ENCODE measurements at regions not wholly inside any gene's neighbourhood (a gene's known extent, or its start where the extent isn't known, plus 50 kb on each side); places are given as distances from the start of the nearest gene placed in this dataset.

DNA sequence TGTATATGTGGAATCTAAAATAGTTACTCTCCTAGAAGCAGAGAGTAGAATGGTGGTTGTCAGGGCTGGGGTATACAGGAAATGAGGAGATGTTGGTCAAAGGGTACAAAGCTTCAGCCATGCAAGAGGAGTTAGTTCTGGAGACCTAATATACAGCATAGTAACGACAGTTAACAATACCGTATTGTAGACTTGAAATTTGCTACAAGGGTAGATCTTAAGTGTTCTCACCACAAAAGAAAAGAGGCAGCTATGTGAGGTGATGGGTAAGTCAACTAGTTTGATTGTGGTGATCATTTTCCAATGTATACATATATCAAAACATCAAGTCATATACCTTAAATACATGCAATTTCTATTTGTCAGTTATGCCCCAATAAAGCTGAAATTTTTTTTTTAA lies 98.2 kb upstream of the CYP1B1 start:
- no peak for DNase-seq (ENCODE audit: low read depth in 1 of 2, low spot score in 2 of 2)
- Histone ChIP-seq H3K4me3 (no peak overlapping the region), H3K36me3 (no peaks in the 10 kb centered on the region), H3K27ac (no peak overlapping the region), H3K27me3 (replicated peaks) (no peaks in the 10 kb centered on the region), H3K9me3 (replicated peaks) (no peaks in the 10 kb centered on the region), H3K4me1 (replicated peaks) (peaks cover 36% of the 10 kb centered on the region)

DNA sequence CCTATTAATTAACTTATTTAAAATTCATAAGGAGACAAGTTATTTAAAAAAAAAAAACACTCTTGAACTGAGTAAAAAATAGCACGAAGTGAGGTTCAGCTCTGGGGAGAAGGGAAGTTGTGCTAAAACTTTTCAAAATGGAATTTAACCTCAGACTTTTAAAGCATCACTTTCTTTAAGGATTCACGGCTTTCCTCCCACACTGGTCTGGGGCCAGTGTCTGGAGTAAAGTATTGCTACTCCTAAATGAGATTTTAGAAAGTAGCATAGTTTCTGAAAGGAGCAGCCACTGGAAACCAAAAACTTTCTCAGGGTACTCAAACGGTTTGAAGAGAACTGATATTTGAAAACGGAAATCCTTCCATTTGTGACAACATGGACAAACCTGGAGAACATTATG lies 97.7 kb upstream of the CYP1B1 start:
- H3K36me3 ChIP-seq = no peaks in the 10 kb centered on the region
- no peak for DNase-seq (ENCODE audit: low read depth in 1 of 2, low spot score in 2 of 2)
- H3K9me3 ChIP-seq (replicated peaks) = no peaks in the 10 kb centered on the region
- H3K27me3 ChIP-seq (replicated peaks) = no peaks in the 10 kb centered on the region
- H3K4me3 ChIP-seq = no peak overlapping the region
- peaks cover 32% of the 10 kb centered on the region for H3K4me1 ChIP-seq (replicated peaks)
- H3K27ac ChIP-seq = no peak overlapping the region

DNA sequence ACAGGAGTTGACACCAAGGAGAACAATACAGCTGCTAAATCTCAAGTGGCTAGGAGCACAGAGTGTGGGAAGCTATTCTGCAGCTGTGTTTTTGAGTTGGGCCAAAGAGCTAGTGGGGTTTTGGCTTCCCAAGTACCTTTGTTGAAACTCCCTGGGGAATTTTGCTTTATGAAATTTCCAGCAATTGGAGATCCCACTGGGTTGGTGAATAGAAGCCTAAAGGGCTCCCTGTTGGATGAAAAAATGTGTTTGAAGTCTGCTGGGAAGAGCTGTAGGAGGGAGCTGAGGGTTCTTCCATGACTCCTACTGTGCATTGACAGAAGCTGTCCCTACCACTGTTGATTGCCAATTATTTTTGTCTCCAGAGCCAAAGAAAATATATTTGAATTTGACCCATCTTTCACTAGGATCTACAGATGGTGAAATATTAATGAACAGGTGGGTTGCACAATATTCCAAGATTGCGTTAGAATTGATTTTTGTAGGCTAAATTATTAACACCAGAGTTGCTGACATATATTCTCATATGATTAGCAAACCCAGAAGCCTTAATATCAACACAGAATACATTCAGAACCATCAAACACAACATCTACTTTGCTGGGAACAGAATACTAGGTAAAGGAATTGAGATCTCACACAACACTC lies 95.4 kb upstream of the CYP1B1 start:
- no peaks in the 10 kb centered on the region for H3K36me3 ChIP-seq
- no peak for DNase-seq (ENCODE audit: low read depth in 1 of 2, low spot score in 2 of 2)
- peaks cover 10% of the 10 kb centered on the region for H3K4me1 ChIP-seq (replicated peaks)
- H3K9me3 ChIP-seq (replicated peaks) = no peaks in the 10 kb centered on the region
- H3K27me3 ChIP-seq (replicated peaks) = no peaks in the 10 kb centered on the region
- H3K27ac ChIP-seq = no peak overlapping the region
- no peak overlapping the region for H3K4me3 ChIP-seq

DNA sequence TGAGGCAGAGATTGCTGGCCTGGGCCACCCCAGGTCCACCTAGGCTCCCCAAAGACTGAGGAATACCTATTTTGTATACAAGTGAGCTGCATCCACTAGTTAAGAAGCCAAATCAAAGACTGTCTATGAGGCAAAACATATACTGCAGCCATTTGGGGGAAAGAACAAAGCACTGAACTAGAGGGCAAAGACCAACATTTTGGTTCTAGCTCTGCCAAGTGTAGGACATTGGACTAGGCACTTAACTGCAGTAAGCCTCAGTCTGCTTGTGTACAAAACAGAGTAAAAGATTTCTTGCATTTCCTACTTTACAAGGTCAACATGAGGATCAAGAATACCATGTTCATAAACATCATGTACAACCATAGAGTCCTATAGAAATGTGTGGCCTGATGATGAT lies 94.8 kb upstream of the CYP1B1 start:
- no peak overlapping the region for H3K27ac ChIP-seq
- no peaks in the 10 kb centered on the region for H3K9me3 ChIP-seq (replicated peaks)
- H3K4me3 ChIP-seq = no peak overlapping the region
- DNase-seq (ENCODE audit: low read depth in 1 of 2, low spot score in 2 of 2) = no peak
- H3K27me3 ChIP-seq (replicated peaks) = no peaks in the 10 kb centered on the region; the same call in 1 of the 2 replicates
- H3K36me3 ChIP-seq = no peaks in the 10 kb centered on the region
- H3K4me1 ChIP-seq (replicated peaks) = peaks cover 4% of the 10 kb centered on the region

DNA sequence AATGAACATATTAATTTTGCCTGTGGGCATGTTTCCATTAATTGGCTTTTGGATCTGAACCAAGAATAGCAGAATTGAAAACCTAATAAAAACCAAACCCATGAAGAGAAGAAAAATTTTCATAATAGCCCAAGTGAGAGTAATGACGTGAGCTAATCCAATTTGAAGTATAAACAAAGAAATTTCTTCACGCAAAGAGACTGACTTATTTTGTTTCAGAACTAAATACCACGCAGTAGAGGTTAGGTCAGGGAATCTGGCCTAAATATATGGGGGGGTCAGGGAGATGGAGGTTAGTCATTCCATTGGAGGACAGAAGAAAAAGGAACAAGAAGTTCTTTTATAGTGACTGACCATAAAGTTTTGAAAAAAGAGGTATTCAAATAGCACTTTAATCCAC lies 94.1 kb upstream of the CYP1B1 start:
- Histone ChIP-seq H3K27ac (no peak overlapping the region), H3K36me3 (no peaks in the 10 kb centered on the region), H3K4me3 (no peak overlapping the region), H3K9me3 (replicated peaks) (no peaks in the 10 kb centered on the region), H3K27me3 (replicated peaks) (no peaks in the 10 kb centered on the region; the same call in 1 of the 2 replicates), H3K4me1 (replicated peaks) (peaks cover 3% of the 10 kb centered on the region; the same call in 1 of the 2 replicates)
- no peak for DNase-seq (ENCODE audit: low read depth in 1 of 2, low spot score in 2 of 2)

DNA sequence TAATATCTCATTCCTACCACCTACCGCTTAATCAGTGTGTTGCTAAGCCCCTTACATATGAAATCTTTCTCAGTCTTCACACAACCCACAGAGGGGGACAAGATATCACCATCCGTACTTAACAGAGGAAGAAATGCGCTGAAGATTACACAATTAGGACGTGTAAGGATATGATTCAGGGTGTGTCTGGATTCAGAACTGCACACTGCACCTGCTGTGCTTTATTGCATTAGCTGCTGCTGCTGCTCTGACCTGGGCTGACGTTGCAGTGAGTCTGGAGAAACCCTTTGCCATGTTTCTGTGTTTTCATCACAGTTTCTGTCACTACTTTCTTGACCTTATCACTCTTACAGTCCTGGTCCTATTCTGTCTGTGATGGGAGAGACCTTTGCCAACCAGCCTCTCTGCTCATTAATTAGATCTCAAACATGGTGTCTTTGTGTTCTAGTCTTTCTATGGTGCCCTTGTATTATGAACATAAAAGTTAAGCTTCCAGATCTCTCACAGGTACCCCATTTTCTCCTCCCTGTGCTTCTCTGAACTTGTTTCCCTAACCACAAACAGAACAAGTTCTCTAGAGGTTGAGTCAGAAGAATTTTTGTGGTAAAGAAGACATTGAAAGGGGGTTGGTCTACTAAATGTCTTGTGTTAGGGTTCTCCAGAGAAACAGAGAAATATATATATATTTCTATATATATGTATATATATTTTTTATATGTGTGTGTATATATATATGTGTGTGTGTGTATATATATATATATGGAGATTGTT lies 92.9 kb upstream of the CYP1B1 start:
- no peak overlapping the region for H3K27ac ChIP-seq
- no peaks in the 10 kb centered on the region for H3K9me3 ChIP-seq (replicated peaks)
- no peaks in the 10 kb centered on the region; the same call in 1 of the 2 replicates for H3K4me1 ChIP-seq (replicated peaks)
- no peak for DNase-seq (ENCODE audit: low read depth in 1 of 2, low spot score in 2 of 2)
- H3K4me3 ChIP-seq = no peak overlapping the region
- H3K27me3 ChIP-seq (replicated peaks) = no peaks in the 10 kb centered on the region; the same call in 1 of the 2 replicates
- H3K36me3 ChIP-seq = no peaks in the 10 kb centered on the region

DNA sequence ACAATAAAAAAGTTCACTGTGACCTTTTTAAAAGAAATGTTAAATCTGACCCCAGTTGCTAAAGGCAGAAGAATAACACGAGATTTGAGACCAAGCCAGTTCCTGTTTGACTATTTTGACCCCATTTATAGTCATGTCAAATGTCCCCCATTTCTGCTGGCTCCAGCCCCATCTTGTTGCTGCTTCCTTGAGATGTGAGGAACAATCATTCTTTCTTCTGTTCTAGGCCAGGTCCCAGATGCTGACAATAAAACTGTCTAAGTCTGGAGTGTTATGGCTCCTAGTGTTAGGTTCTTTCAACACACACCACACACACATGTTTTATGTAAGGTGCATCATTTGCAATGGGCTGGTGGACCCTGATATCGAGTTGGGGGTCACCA lies 92.0 kb upstream of the CYP1B1 start:
- no peak overlapping the region for H3K4me3 ChIP-seq
- no peak overlapping the region for H3K27ac ChIP-seq
- no peaks in the 10 kb centered on the region; the same call in 1 of the 2 replicates for H3K4me1 ChIP-seq (replicated peaks)
- no peak for DNase-seq (ENCODE audit: low read depth in 1 of 2, low spot score in 2 of 2)
- H3K9me3 ChIP-seq (replicated peaks) = no peaks in the 10 kb centered on the region
- no peaks in the 10 kb centered on the region for H3K36me3 ChIP-seq
- no peaks in the 10 kb centered on the region; the same call in 1 of the 2 replicates for H3K27me3 ChIP-seq (replicated peaks)

DNA sequence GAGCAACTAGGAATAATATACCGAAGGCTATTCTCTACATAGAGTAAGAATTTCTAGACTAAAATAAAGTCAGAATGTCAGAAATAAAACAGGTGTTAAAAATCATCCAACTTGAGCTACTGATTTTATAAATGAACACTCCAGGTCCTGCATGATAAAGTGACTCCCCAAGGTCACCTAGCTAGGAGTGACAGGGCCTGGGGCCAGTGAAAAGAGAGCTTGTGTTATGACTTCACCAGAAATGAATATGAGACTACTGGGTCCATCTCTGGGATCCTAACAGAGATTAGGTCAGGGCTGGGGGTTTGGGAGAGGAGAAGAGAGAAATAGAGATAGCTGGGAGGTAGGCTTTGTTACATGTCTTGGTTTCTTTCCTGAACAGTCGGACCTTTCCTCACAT lies 89.7 kb upstream of the CYP1B1 start:
- no peaks in the 10 kb centered on the region; the same call in 1 of the 2 replicates for H3K4me1 ChIP-seq (replicated peaks)
- no peaks in the 10 kb centered on the region for H3K36me3 ChIP-seq
- no peaks in the 10 kb centered on the region for H3K9me3 ChIP-seq (replicated peaks)
- H3K27ac ChIP-seq = no peak overlapping the region
- H3K27me3 ChIP-seq (replicated peaks) = no peaks in the 10 kb centered on the region; the same call in 1 of the 2 replicates
- H3K4me3 ChIP-seq = no peak overlapping the region
- no peak for DNase-seq (ENCODE audit: low read depth in 1 of 2, low spot score in 2 of 2)

DNA sequence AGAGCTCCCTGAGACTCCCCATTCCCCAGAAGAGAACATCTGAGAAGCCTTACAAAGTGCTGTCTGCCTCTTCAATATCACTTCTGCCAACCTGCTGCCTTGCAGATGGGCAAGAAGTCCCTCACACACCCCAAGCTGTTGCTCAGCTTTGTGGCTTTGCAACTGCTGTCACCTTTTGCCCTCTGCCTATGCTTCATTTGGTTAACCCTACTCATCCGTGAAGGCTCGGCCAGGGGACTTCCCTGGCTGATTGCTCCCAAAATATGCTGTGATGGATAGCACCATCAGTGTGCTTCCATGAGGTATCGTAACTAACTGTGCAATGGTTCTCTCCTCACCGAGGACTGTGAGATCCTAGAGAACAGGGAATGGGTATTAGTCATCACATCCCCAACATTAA lies 88.9 kb upstream of the CYP1B1 start:
- Histone ChIP-seq H3K9me3 (replicated peaks) (no peaks in the 10 kb centered on the region), H3K27me3 (replicated peaks) (no peaks in the 10 kb centered on the region; the same call in 1 of the 2 replicates), H3K4me1 (replicated peaks) (peaks cover 4% of the 10 kb centered on the region; the same call in 1 of the 2 replicates), H3K4me3 (no peak overlapping the region), H3K27ac (no peak overlapping the region), H3K36me3 (no peaks in the 10 kb centered on the region)
- DNase-seq (ENCODE audit: low read depth in 1 of 2, low spot score in 2 of 2) = no peak

DNA sequence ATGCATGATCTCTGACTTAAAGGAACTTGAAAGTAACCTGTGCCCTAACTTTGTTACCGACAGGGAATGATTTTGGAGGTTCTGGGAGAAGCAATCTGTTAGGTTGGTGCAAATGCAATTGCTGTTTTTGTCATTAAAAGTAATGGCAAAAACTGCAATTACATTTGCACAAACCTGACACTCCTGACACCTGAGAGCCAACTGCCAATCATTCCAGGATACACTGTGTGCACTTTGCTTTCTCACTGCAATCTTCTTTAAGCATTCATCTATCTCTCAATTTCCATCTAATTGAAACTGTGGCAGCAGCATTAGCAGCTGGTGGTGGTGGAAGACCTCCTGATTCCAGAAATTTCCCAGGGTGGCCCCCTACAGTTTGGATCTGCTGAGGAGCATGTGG lies 87.6 kb upstream of the CYP1B1 start:
- no peaks in the 10 kb centered on the region; the same call in 1 of the 2 replicates for H3K27me3 ChIP-seq (replicated peaks)

DNA sequence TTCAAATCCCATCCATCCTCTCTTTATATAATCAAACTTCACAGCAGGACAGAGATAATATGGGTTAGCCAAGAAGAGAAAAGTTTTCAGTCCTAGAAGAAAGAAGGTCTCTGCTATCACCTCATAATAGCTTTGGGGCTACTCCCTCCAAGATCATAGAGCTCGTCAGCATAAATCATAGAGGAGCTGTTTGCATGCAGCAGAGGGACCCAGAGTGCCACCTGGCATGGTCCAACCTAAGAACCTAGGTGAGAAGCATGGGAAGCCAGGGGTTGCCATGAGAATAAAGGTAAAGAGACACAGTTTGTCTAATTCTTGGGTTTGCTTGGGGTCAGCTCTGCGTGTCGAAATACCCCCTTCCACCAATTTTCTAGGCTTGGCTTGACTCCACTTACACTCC lies 87.1 kb upstream of the CYP1B1 start:
- no peaks in the 10 kb centered on the region for H3K9me3 ChIP-seq (replicated peaks)
- H3K4me3 ChIP-seq = no peak overlapping the region
- H3K27me3 ChIP-seq (replicated peaks) = no peaks in the 10 kb centered on the region; the same call in 1 of the 2 replicates
- no peak overlapping the region for H3K27ac ChIP-seq
- no peak for DNase-seq (ENCODE audit: low read depth in 1 of 2, low spot score in 2 of 2)
- H3K36me3 ChIP-seq = no peaks in the 10 kb centered on the region
- 0 out of 2 replicates have a peak, but pooled peaks cover 4% of the 10 kb centered on the region for H3K4me1 ChIP-seq (replicated peaks)

More for the DNA sequence above, 87.6 kb upstream of the CYP1B1 start:
- H3K4me3 ChIP-seq = no peak overlapping the region
- 0 out of 2 replicates have a peak, but pooled peaks cover 4% of the 10 kb centered on the region for H3K4me1 ChIP-seq (replicated peaks)
- H3K36me3 ChIP-seq = no peaks in the 10 kb centered on the region
- H3K9me3 ChIP-seq (replicated peaks) = no peaks in the 10 kb centered on the region
- H3K27ac ChIP-seq = no peak overlapping the region
- no peak for DNase-seq (ENCODE audit: low read depth in 1 of 2, low spot score in 2 of 2)

DNA sequence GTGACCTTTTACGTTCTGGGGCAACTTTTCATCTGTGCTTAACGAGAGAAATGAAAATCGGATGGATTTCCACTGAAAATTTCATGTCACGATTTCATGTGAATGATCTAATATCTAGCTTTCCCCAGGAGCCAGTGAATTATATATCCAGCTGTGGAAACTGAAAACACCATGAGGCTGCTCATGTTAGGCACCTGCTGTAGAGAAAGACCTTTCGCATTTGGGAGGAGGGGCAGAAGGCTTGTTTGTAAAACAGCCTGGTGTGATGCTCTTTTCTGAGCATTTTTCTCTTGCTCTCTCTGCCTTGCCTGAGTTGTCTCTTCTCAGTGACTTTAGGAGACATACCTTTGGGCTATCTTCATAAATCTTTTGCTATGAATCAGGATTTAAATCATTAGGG lies 84.6 kb upstream of the CYP1B1 start:
- H3K27me3 ChIP-seq (replicated peaks) = no peaks in the 10 kb centered on the region
- 0 out of 2 replicates have a peak, but pooled peaks cover 4% of the 10 kb centered on the region for H3K4me1 ChIP-seq (replicated peaks)
- H3K36me3 ChIP-seq = no peaks in the 10 kb centered on the region
- no peak for DNase-seq (ENCODE audit: low read depth in 1 of 2, low spot score in 2 of 2)
- no peak overlapping the region for H3K27ac ChIP-seq
- H3K9me3 ChIP-seq (replicated peaks) = no peaks in the 10 kb centered on the region
- H3K4me3 ChIP-seq = no peak overlapping the region

DNA sequence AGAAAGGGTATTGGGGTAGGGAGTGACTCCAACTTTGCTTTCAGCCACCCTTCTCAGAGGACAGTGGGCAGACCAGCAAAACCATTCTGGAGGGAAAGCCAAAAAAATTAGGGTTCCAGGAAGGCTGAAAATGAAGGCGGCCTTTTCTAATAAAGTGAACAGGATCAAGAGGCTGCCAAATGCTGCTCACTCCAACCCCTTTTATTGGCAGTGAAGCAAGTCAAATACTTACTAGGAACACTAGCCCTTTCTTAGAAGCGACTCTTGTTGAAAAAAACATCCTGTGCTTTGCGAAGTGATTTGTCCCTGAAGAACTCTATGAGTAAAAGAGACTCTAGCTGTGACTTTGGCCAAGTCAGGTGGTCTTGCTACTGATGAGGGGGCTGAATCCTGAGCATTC lies 83.6 kb upstream of the CYP1B1 start:
- Histone ChIP-seq H3K9me3 (replicated peaks) (no peaks in the 10 kb centered on the region), H3K4me1 (replicated peaks) (0 out of 2 replicates have a peak, but pooled peaks cover 4% of the 10 kb centered on the region), H3K36me3 (no peaks in the 10 kb centered on the region), H3K27me3 (replicated peaks) (no peaks in the 10 kb centered on the region), H3K27ac (no peak overlapping the region), H3K4me3 (no peak overlapping the region)
- DNase-seq (ENCODE audit: low read depth in 1 of 2, low spot score in 2 of 2) = no peak

DNA sequence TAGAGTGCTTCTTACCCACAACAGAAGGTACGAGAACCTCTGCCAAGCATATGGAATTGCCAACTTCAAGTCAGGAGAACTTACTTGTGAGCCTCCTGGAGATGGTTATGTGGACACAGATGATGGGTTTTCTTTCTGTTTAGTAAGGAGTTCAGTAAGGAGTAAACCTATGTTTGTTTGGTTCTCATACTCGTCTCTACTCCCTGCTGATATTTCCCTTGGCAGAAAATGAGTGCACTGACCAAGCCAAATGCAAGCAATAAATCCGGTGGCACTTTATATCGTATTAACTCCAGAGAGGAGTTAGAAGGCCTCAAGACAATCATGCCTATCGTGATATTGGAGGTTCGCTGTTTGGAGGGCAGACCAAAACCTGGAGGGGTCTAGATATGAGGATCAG lies 83.2 kb upstream of the CYP1B1 start:
- no peaks in the 10 kb centered on the region for H3K36me3 ChIP-seq
- H3K27me3 ChIP-seq (replicated peaks) = no peaks in the 10 kb centered on the region
- no peak overlapping the region for H3K27ac ChIP-seq
- H3K9me3 ChIP-seq (replicated peaks) = no peaks in the 10 kb centered on the region
- DNase-seq (ENCODE audit: low read depth in 1 of 2, low spot score in 2 of 2) = no peak
- H3K4me3 ChIP-seq = no peak overlapping the region
- H3K4me1 ChIP-seq (replicated peaks) = 0 out of 2 replicates have a peak, but pooled peaks cover 4% of the 10 kb centered on the region
